ENCODE measurements at regions not wholly inside any gene's neighbourhood (a gene's known extent, or its start where the extent isn't known, plus 50 kb on each side); places are given as distances from the start of the nearest gene placed in this dataset.
"Not testable (repeated sequence)": the region's sequence is repeated elsewhere in the genome, so short reads cannot be mapped to it uniquely, and the experiment has no call there.

- DNase-seq, result no peak
Observed at GRCh38 chrX:74179499-74179898, 124.5 kb upstream of the ZCCHC13 start.

- DNase-seq, result no peak
Observed at GRCh38 chrX:74179071-74179470, 124.9 kb upstream of the ZCCHC13 start.

- DNase-seq, result no peak
Observed at GRCh38 chrX:74178536-74178935, 125.4 kb upstream of the ZCCHC13 start.

- no peak for DNase-seq
Observed at GRCh38 chrX:74171465-74171864, 132.5 kb upstream of the ZCCHC13 start.

GRCh38 chrX:74162199-74162598, 141.8 kb upstream of the ZCCHC13 start:
- no peak for DNase-seq

- no peak for DNase-seq
Observed at GRCh38 chrX:74160816-74161215, 143.2 kb upstream of the ZCCHC13 start.

- DNase-seq, result no peak
Observed at GRCh38 chrX:74160358-74160757, 143.6 kb upstream of the ZCCHC13 start.

- DNase-seq, result no peak
Observed at GRCh38 chrX:74147439-74147838, 156.5 kb upstream of the ZCCHC13 start.

- DNase-seq, result no peak
Observed at GRCh38 chrX:74138943-74139342, 165.0 kb upstream of the ZCCHC13 start.

- DNase-seq, result no peak
Observed at GRCh38 chrX:74133156-74133796, 170.7 kb upstream of the ZCCHC13 start.

- DNase-seq, result no peak
Observed at GRCh38 chrX:74132280-74132679, 171.7 kb upstream of the ZCCHC13 start.

GRCh38 chrX:74119016-74119910, 184.7 kb upstream of the ZCCHC13 start:
- DNase-seq, result no peak

- no peak for DNase-seq
Observed at GRCh38 chrX:74117962-74118902, 185.7 kb upstream of the ZCCHC13 start.

- DNase-seq, result no peak
Observed at GRCh38 chrX:74111245-74111644, 192.7 kb upstream of the ZCCHC13 start.

- DNase-seq, result no peak
Observed at GRCh38 chrX:74107666-74108065, 196.3 kb upstream of the ZCCHC13 start.

GRCh38 chrX:74104356-74105015, 199.5 kb upstream of the ZCCHC13 start:
- DNase-seq, result no peak

- DNase-seq, result not testable (repeated sequence)
Observed at GRCh38 chrX:74098407-74098806, 205.6 kb upstream of the ZCCHC13 start.

- DNase-seq, result no peak
Observed at GRCh38 chrX:74090049-74090448, 213.9 kb upstream of the ZCCHC13 start.

GRCh38 chrX:74085642-74086236, 218.2 kb upstream of the ZCCHC13 start:
- no peak for DNase-seq

- no peak for DNase-seq
Observed at GRCh38 chrX:74080165-74080564, 223.8 kb upstream of the ZCCHC13 start.

GRCh38 chrX:74065831-74066390, 213.4 kb upstream of the XIST start:
- no peak for DNase-seq
